ENCODE measurements at regions not wholly inside any gene's neighbourhood (a gene's known extent, or its start where the extent isn't known, plus 50 kb on each side); places are given as distances from the start of the nearest gene placed in this dataset.

DNA sequence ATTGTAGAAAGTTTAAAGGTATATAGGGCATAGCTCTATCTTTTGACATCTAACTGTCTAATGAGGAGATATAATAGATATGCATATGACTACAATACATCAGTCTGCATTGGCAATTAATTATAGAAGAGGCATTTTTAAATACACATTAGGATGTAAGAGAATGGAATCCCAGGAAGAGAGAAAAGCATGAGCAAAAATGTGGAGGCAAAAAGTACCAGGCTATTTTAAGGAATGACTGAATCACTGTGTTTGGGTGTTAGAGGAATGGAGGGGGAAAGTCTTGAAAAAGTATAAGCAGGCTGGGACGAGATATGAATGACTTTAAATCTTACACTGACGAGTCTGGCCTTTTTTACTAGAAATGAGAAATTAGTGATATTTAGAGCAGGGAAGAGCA is 138.4 kb upstream of the ZNF462 start:
- DNase-seq: no peak

DNA sequence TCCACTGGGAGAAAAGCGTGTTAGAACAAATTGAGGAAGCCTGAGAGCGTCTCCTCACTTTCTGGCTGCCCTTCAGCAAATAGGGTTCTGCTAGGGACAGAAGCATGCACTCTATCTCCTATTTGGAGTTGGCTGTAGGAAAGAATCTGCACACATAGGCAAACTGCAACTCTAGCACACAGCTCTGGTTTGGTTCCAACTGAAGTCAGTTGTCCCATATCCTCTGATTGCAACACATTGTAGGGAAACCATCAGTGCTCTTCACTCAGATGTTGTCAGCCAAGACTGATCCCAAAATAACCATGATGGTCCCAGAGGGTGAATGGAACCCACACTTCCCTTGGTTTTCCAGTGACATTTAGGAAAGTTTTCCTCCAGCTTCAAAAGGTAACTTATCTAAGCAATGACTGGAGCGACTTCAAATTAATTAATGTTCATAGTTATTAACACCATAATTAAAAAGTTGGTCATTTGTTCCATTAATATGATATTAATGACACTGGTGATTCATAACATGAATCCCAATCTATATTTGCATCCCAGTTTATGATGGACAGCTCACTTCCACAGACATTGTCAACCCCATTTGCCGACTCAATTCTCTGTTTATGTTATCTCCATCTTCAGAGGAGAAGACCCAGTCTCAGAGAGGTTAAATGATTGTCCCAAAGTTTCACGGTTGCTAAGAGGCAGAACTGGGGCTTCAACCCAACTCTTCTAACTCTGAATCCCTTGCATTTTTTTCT is 136.7 kb upstream of the ZNF462 start:
- no peak for DNase-seq

DNA sequence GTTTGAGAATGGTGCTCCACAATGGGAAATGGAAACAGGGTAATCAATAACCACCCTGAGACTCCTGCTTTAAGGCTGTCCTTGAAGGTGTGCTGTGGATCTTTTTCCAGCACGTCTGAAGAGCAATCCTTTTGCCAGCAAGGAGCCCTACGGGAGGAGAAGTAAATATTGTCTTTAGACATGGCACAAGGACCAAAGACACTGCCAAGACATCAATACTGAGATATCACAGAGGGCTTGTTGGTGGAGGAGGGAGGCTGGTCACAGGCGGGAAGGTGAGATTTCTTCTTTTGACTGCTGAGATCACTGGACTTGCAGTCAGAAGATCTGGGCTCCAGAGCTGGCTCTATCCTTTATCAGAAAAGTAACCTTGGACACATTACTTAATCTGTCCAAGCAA is 135.0 kb upstream of the ZNF462 start:
- no peak for DNase-seq

DNA sequence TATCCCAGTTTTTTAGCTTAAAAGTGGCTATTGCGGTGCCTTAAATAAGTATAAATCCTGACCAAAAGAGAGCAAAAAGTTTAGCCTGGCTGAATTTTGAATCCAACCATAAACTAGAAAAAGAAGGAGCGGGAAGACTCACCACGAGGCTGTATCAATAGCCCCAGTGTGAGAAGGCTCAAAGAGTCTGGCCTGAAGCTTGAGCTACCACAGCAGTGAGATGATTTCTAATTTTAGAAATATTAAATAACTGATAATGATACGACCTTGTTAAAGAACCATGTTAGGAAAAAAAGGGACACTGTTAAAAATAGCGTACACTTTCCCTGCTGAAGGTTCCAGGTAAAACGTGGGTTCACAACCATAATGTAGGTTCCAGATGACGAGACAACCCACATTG is 134.1 kb upstream of the ZNF462 start:
- DNase-seq: no peak

DNA sequence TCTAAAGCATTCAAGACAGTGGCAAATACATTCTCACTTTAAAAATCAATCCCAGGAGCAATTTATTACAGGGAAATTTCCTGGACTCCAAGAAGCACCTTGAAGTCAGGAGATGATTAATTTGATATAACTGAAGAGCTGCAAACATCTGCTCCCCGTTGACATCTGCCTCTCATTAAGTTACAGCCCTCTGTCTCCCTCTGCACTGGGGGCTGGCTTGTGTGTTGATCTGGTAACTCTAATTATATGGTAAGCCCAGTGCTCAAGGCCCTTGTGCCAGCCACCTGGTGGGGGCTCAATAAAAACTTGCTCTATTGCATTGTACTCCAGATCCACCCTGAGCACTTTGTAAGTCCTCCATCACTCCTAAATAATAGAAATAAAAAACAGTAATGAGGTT is 131.1 kb upstream of the ZNF462 start:
- no peak for DNase-seq

DNA sequence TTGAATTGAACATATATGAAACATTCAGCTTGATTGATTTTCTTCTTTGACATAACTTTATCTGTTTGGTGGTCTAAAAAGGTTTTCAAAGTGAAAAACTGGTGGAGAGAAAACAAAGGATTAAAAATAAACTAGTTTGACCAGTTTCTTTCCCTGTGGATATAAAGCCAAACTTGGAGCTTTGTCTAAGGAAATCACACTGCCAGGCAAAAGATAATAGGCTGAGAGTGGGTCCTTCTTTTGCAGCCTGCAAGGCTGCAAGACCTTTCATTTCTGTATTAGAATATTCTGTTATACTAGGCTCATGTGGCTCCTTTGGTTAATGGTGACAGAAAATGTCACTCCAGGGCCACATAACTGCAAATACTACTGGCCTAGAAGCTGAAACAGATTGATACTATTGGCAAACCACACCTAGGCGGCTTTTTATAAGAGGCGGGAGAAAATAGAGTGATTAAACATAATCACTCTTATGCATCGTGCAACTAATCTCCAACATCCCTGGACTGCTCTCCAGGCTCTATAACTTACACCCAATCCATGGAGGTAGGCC is 129.1 kb upstream of the ZNF462 start:
- DNase-seq: no peak

DNA sequence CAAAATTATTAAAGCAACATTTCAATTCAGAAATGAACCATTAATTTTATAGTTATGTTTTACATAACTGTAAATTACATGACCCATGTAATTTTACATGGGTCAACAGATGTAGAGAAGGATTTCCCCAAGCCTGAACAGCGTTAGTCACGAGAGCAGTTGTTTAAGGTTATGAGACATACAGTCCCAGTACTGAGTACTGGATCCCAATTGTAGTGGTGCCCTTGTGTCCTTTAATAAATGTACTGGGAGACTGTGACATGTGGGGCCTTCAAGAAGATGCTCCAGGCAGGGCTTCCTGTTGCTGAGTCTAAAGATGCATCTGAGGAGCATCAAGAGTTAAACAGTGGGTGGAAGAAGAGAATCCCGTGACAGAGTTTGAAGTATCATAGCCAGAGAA is 125.5 kb upstream of the ZNF462 start:
- DNase-seq: no peak

DNA sequence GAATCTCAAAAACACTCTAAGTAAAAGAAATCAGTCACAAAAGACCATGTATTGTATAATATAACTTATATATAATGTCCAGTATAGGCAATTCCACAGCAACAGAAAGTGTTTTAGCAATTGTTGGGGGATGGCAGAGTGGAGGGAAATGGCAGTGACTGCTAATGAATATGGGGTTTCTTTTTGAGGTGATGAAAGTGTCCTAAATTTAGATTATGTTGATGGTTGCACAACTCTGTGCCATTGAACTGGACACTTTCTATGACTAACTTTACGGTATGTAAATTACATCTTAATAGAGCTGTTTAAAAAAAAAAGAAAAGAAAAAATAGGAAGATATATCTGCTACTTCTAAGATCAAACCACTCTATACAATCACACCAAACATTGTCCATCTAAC is 124.9 kb upstream of the ZNF462 start:
- no peak for DNase-seq

DNA sequence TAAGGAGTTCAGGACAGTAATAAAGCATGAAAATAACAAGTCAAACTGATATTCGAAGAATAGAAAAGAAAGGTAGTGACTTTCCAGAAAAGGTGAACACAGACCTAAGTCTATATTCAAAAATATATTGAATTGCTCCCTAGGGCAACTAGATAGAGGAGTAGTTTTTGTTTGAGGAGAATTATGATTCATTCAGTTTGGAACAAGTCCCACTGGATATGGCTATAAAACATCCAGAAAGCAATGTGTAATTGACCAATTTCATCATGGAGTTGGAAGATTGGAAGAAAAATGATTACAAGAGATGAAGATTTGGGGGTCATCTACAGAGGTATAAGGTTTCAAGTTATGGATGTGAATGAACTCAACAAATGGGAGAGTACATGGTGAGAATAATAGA is 117.5 kb upstream of the ZNF462 start:
- no peak for DNase-seq

DNA sequence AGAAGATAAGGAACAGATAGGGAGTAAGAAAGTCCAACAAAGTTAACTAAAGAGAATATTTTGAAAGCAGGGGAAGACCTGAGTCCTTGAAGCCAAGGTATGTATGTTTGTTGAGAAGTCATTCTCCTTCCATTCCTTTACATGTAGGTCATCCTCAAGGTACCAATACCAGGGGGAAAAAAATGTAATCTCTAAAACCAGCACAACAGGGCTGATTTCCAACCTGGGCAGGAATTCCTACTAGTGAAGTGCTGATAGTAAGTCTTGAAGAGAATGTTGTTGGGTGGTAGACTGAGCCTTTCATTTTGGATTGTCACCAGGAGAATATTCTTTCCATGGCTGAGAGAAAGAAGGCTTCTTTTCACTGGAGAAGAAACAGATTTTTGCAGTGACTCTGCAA is 117.1 kb upstream of the ZNF462 start:
- DNase-seq: no peak

DNA sequence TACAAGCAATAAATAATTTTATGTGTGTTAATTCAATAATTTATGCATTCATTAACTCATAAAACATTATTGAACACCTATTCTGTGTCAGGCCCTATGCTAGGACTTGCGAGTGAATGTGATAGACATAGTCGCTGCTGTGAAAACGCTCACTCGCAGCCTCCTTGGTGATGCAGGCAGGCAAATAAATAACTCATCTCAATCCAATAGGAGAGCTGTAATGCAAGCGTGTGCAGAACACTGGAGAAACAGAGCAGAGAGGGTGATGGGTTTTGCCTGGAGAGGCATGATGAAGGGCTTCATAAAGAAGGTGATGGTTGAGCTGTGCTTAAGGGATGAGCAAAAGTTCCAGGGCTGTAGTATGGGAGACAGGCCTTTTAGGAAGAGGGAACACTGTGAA is 111.3 kb upstream of the ZNF462 start:
- no peak for DNase-seq

DNA sequence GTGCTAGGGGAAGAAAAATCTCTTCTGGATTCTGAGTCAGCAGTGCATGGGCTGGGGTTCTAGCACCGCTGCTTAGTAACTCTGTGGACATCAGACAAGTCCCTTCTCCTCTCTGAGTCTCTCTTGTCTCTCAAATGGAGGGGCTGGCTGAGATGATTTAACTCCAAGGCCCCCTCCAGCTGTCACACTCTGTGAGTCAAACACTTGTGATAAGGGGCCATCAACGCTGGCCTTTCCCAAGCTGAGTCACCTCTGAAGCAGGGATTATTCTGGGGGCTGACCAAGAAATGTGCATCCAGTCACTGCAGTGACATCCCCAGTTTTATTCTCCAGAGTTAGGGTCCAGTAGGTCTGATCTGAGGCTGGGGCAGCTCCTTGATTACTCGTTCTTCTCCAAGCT is 110.4 kb upstream of the ZNF462 start:
- DNase-seq: no peak

DNA sequence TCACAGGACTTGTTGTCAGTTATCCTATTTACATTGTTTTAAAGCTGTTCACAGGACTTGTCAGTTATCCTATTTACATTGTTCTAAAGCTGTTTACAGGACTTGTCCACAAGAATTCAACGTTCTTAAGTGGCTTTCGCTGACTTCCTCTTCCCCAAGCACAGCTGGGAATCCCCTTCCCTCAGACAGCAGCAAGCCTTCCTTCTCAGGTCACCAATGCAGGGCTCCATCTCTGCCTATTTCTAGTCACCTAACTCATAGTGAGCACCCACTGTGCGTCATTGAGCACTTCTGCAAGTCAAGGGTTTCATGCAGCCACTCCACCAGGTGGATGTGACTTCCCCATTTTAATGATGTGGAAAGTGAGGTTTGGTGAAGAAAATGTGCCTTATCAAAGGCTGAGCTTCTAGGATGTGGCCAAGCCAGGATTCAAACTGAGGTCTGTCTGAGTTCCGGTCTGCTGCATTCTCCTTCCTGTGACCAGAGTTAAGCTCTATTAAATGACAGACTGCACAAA is 109.8 kb upstream of the ZNF462 start:
- DNase-seq: no peak

DNA sequence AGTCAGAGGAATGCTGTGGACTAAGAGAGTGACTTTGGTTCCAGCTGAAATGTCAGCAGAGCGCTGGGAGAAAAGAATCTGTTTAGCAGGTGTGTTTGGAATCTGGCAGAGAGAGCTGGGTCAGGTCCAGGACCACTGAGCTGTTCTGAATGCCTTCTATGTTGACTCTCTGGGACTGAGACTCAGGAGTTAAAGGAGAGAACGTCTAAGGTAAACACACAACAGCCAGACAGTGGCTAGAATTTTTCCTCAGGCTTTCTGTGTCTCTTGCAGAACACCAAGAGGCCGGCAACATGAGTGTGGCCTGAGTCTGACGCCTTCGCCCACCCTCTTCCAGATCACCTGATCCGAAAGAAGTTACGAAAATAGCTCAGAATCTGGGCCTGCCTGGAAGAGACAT is 107.2 kb upstream of the ZNF462 start:
- no peak for DNase-seq

DNA sequence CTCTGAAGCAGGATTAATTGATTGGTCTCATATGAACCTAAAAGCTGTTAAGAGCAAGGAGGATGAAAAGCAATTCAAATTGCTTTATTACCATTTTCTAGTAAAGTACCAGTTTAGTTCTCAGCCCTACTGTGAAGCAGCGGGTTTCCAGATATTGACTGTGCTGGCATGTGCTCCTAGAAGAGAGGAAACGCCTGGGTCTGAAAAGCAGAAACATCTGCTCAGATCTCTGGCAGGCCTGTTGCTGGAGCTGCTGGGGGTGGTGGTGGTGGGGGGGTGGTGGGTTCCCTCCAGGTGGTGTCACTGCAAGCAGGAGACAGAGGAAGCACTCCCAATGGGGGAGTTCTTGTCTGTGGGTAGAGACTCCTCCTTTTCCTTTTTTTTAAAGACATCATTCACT is 105.5 kb upstream of the ZNF462 start:
- no peak for DNase-seq

DNA sequence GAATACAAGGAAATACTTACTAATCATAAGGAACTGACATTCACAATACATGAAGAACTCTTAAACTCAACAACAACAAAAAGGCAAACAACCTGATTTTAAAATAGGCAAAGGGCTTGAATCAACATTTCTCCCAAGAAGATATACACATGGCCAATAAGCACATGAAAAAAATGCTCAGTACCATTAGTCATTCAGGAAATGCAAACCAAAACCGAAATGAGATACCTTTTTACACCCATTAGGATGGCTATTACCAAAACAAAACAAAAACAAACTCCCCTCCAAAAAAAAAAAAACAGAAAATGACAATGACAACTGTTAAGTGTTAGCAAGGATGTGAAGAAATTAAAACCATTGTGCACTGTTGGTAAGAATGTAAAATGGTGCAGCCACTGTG is 104.1 kb upstream of the ZNF462 start:
- no peak for DNase-seq

DNA sequence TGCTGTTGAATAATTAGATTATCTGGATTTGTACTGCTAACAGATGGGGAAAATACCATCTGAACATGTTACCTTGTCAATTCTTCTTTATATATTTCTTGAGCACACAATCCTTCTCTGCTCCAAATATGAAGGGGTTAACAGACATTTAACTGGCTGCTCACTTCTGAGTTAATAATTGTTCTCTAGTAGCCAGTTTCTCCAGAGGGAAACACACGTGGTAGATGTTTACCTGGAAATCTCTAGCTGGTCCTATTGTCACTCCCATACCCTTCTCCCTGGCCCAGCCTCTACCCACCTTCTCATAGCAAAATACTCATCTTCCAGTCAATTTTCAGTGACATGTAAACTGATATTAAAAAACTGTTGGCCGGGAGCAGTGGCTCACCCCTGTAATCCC is 101.5 kb upstream of the ZNF462 start:
- DNase-seq: no peak

DNA sequence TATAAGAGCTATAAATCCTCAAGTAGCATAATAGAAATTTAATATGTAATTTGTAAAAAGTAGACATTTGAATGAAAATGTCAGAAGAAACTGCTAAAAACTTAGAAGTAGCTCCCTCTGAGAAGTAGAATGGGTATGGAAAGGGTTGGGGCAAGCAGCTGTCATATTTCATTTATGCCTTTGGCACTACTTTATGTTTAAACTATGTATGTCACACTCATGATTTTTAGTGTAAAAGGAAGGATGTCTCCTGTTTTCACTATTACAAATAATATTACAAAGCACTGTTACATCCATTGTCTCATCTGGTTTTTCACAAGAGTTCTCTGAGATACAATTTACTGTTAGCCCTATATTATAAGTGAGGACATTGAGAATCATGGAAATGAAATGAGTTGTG is 96.3 kb upstream of the ZNF462 start:
- no peak for DNase-seq

DNA sequence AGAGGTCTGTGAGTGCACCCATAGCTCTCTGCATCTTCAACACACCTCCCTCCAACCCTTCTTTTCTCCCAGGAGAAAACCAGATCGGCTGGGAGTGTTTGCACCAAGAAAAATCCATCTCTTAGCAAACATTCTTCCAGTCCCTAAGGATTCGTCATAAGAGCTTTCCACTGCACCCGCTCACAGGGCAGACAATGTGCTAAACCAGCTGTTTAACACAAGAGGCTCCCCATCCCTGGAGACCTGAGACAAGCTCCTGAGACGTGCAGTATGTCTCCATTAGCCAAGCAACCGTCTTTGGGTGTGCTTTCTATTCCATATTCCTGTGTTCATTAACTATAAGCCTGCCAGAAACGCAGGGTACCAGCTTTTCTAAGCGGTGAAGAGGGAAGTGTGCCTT is 93.6 kb upstream of the ZNF462 start:
- no peak for DNase-seq

DNA sequence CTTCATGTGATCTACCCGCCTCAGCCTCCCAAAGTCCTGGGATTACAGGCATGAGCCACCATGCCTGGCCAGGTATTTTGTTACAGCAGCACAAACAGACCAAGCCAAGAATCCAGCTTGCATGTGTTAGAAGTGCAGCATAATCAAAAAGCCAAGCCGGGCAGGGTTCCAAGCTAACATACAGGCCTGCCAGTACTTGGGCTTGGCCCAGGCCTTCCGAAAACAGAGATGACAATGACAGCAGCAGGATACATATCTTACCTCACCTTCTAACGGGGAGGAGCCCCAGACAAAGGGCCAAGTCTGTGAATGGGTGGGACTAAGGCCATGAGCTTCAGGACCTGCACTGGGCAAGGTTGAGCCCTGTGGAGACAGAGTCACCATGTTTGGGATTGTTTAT is 91.4 kb upstream of the ZNF462 start:
- DNase-seq: no peak

DNA sequence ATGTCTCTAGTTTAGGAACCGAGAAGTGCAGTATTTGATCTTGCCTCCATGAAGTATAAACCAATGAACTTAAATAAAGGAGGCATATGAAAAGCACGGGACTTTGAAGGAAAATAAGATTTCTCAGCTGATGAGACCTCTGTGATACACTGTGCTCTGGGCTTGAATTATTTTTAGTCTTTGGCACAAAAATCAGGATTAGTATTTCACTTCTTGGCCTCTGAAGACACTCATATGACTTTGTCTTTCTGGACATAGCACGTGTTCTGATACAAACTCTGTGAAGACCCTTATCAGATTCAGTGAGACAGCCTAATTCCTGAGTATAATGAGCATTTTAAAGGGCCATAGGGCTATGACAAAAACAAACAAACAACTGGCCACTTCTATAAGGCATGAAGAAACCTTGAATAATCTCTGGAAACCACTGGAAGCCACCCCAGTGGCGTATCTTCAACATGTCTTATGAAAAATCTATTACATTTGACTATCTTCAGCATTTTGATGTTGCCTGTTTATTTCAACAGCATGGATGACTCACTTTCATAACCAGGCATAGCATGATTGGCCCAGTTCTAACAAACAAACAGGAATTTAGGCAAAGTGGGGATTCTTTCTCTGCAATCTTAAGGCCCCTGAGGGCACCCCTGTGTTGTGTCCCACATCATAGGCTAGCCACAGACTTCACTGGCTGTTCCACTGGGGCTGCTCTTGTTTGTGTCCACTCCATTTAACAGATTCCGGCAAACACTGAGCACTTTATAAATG is 90.3 kb upstream of the ZNF462 start:
- no peak for DNase-seq

DNA sequence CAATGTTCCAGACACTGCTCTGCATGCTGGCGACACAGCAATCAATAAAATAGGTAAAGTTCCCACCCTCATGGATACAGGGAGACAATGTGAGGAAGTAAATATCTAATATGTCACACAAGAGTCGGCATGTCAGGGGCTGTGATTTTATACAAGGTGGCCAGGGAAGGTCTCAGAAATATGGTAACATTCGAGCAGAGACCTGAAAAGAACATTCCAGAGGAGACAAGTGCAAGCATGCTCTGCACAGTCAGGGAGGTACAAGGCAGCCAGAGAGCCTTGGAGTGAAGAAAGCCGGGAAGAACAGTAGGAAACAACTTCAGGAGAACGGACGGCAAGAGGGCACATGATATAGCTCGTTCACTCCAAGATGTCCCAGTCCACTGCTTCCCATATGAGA is 89.2 kb upstream of the ZNF462 start:
- DNase-seq: no peak

DNA sequence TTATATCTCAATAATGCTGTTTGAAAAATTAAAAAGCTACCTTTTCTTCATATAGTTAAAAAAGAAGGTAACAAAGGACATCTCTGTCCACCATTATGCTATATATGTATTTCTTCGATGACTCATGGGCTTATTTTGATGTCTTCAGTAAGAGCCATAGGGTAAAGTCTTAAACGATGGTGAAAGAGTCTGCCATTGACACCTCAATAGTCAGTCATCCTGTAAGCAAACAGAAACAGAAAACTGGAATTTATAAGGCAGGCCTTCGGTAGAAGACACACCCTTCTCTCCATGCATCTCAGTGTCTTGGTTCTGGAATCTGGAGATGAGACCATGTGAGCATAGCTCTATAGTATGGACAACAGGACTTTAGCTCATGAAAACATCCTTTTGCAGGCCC is 87.0 kb upstream of the ZNF462 start:
- no peak for DNase-seq

DNA sequence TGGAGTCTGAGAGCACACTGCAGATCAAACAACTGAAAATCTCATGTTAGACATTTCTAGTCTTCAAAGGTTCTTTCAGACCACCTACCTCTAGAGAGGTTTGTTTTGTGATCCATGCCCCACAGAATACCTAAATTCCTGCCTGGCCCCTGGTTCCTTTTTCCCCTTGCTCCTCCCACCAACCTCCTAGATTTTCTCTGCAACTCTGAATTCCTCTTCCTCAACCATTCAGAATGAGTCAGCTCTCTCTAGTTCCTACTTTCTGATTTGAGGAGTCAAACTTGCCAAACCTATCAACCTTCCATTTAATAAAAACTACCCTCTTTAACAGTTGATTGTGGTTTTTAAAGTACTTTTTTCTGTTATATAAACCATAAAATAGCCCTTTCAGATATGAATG is 83.2 kb upstream of the ZNF462 start:
- DNase-seq: no peak
